Middle frontal gyrus (tissue), 1 donor: ENCODE measurements at regions not wholly inside any gene's neighbourhood (a gene's known extent, or its start where the extent isn't known, plus 50 kb on each side); places are given as distances from the start of the nearest gene placed in this dataset.
A peak's percentile ranks its signal among the peaks of the same experiment; 100 is the strongest.
"Not testable (repeated sequence)": the region's sequence is repeated elsewhere in the genome, so short reads cannot be mapped to it uniquely, and the experiment has no call there.

Experiments
- DNase-seq: peaks from one replicate; pipeline ENCODE4 v3.0.0-alpha.2; 2015; ENCODE audit warnings: low spot score; ENCODE audit errors: extremely low spot score

GRCh38 chr6:132142768-132143167, 191.6 kb upstream of the CCN2 start:
- DNase-seq: no peak

GRCh38 chr6:132142308-132142707, 191.1 kb upstream of the CCN2 start:
- no peak for DNase-seq

GRCh38 chr6:132140189-132140588, 189.0 kb upstream of the CCN2 start:
- no peak for DNase-seq

GRCh38 chr6:132139611-132140010, 188.4 kb upstream of the CCN2 start:
- no peak for DNase-seq

GRCh38 chr6:132136981-132137380, 185.8 kb upstream of the CCN2 start:
- DNase-seq: no peak

GRCh38 chr6:132135409-132135808, 184.2 kb upstream of the CCN2 start:
- DNase-seq: no peak

GRCh38 chr6:132133736-132134445, 182.7 kb upstream of the CCN2 start:
- no peak for DNase-seq

- DNase-seq: no peak
These were observed 181.9 kb upstream of the CCN2 start for GRCh38 chr6:132132924-132133639.

- DNase-seq: no peak
These were observed 181.2 kb upstream of the CCN2 start for GRCh38 chr6:132132422-132132821.

GRCh38 chr6:132131758-132132157, 180.6 kb upstream of the CCN2 start:
- DNase-seq: no peak

GRCh38 chr6:132131351-132131750, 180.2 kb upstream of the CCN2 start:
- no peak for DNase-seq

- DNase-seq: no peak
These were observed 179.6 kb upstream of the CCN2 start for GRCh38 chr6:132130626-132131298.

- DNase-seq: no peak
These were observed 177.3 kb upstream of the CCN2 start for GRCh38 chr6:132128424-132128823.

GRCh38 chr6:132126150-132126549, 175.0 kb upstream of the CCN2 start:
- no peak for DNase-seq

GRCh38 chr6:132122871-132123270, 171.7 kb upstream of the CCN2 start:
- peak; percentile 50 for DNase-seq

- DNase-seq: no peak
These were observed 171.0 kb upstream of the CCN2 start for GRCh38 chr6:132122176-132122575.

GRCh38 chr6:132118144-132118543, 167.0 kb upstream of the CCN2 start:
- DNase-seq: no peak

- DNase-seq: no peak
These were observed 164.7 kb upstream of the CCN2 start for GRCh38 chr6:132115714-132116366.

- no peak for DNase-seq
These were observed 163.1 kb upstream of the CCN2 start for GRCh38 chr6:132114201-132114825.

GRCh38 chr6:132109752-132110151, 158.6 kb upstream of the CCN2 start:
- not testable (repeated sequence) for DNase-seq

- no peak for DNase-seq
These were observed 156.7 kb upstream of the CCN2 start for GRCh38 chr6:132107896-132108295.
